Keratinocyte (primary cell): ENCODE measurements at regions not wholly inside any gene's neighbourhood (a gene's known extent, or its start where the extent isn't known, plus 50 kb on each side); places are given as distances from the start of the nearest gene placed in this dataset.

ENCODE experiments used
- DNase-seq: peaks from one replicate; pipeline ENCODE4 v3.0.0-alpha.2; 2011; ENCODE audit warnings: low read depth, missing footprints, low spot score
- FAIRE-seq: peaks from 2 replicates; lab custom pipeline; 2011; peaks lifted over from hg19 to GRCh38; lab: Jason Lieb, UNC
- H2AFZ ChIP-seq: 2 replicates; pipeline ENCODE4 v1.6.0; 2012; ENCODE audit warnings: low read length, control low read depth, inconsistent platforms; ENCODE audit not compliant: control insufficient read depth
- H3K27ac ChIP-seq: 2 replicates; pipeline ENCODE4 v1.5.1; 2011; ENCODE audit warnings: low read length; ENCODE audit not compliant: control insufficient read depth, insufficient read depth
- H3K27me3 ChIP-seq: 3 replicates; pipeline ENCODE4 v1.6.0; 2011; ENCODE audit warnings: low read length; ENCODE audit not compliant: control insufficient read depth, insufficient read depth; ENCODE audit errors: extremely low read depth
- H3K36me3 ChIP-seq, 2 experiments: 2 replicates in 1 of 2; 3 replicates in 1 of 2; pipeline ENCODE4 v1.5.1; 2011; ENCODE audit warnings: low read length in 2 of 2, mild to moderate bottlenecking in 1 of 2; ENCODE audit not compliant: control insufficient read depth in 2 of 2, insufficient read depth in 2 of 2; ENCODE audit errors: extremely low read depth in 1 of 2
- H3K4me1 ChIP-seq: 3 replicates; pipeline ENCODE4 v1.5.1; 2011; ENCODE audit warnings: low read length; ENCODE audit not compliant: control insufficient read depth, insufficient read depth; ENCODE audit errors: extremely low read depth
- H3K4me2 ChIP-seq: 3 replicates; pipeline ENCODE4 v1.6.0; 2011; ENCODE audit warnings: low read depth, low read length; ENCODE audit not compliant: control insufficient read depth, insufficient read depth; ENCODE audit errors: extremely low read depth
- H3K4me3 ChIP-seq, 3 experiments: fragments of 200-600 bp in 1 of 3; sonication (generic) in 1 of 3; 2 replicates in 2 of 3; 3 replicates in 1 of 3; pipeline ENCODE4 v1.5.1; 2011 to 2016; ENCODE audit warnings: low read length in 3 of 3, mild to moderate bottlenecking in 3 of 3, control low read depth in 2 of 3, inconsistent platforms in 1 of 3, low read depth in 1 of 3, mixed read lengths in 1 of 3, mixed run types in 1 of 3, moderate library complexity in 1 of 3; ENCODE audit not compliant: control insufficient read depth in 2 of 3, insufficient read depth in 2 of 3; ENCODE audit errors: extremely low read depth in 1 of 3
- H3K79me2 ChIP-seq: 2 replicates; pipeline ENCODE4 v1.6.0; 2012; ENCODE audit warnings: low read length; ENCODE audit not compliant: control insufficient read depth, insufficient read depth
- H3K9ac ChIP-seq: 3 replicates; pipeline ENCODE4 v1.6.0; 2011; ENCODE audit warnings: low read length; ENCODE audit not compliant: control insufficient read depth, insufficient read depth; ENCODE audit errors: extremely low read depth
- H3K9me1 ChIP-seq: 3 replicates; pipeline ENCODE4 v1.6.0; 2011; ENCODE audit warnings: low read length; ENCODE audit not compliant: control insufficient read depth, insufficient read depth; ENCODE audit errors: extremely low read depth
- H3K9me3 ChIP-seq: 2 replicates; pipeline ENCODE4 v1.5.1; 2012; ENCODE audit warnings: low read depth, low read length; ENCODE audit not compliant: control insufficient read depth
- H4K20me1 ChIP-seq: 3 replicates; pipeline ENCODE4 v1.6.0; 2011; ENCODE audit warnings: low read length; ENCODE audit not compliant: control insufficient read depth, insufficient read depth; ENCODE audit errors: extremely low read depth
- CTCF ChIP-seq, 3 experiments: IDR thresholded peaks in 1 of 3; conservative IDR thresholded peaks in 1 of 3; optimal IDR thresholded peaks in 1 of 3; 2 replicates in 2 of 3; 3 replicates in 1 of 3; pipeline versions ENCODE3 to v1.5.1; 2011; ENCODE audit warnings: low read length in 3 of 3, mild to moderate bottlenecking in 3 of 3, moderate library complexity in 2 of 3, control low read depth in 1 of 3, inconsistent platforms in 1 of 3; ENCODE audit not compliant: insufficient read depth in 2 of 3; ENCODE audit errors: extremely low read depth in 1 of 3
- EZH2 ChIP-seq: IDR thresholded peaks from one replicate; pipeline ENCODE4 v1.6.1; 2012; ENCODE audit warnings: inconsistent platforms, mild to moderate bottlenecking, low read length, moderate library complexity
- dilution Hi-C: fragments of 300-500 bp; cut with MboI; formaldehyde crosslinking; loops from one replicate; pipeline ENCODE4 v1.7.0; 2020; ENCODE audit warnings: low sequenced_read_pairs; ENCODE audit not compliant: extremely low pct_ligation_motif_present

DNA sequence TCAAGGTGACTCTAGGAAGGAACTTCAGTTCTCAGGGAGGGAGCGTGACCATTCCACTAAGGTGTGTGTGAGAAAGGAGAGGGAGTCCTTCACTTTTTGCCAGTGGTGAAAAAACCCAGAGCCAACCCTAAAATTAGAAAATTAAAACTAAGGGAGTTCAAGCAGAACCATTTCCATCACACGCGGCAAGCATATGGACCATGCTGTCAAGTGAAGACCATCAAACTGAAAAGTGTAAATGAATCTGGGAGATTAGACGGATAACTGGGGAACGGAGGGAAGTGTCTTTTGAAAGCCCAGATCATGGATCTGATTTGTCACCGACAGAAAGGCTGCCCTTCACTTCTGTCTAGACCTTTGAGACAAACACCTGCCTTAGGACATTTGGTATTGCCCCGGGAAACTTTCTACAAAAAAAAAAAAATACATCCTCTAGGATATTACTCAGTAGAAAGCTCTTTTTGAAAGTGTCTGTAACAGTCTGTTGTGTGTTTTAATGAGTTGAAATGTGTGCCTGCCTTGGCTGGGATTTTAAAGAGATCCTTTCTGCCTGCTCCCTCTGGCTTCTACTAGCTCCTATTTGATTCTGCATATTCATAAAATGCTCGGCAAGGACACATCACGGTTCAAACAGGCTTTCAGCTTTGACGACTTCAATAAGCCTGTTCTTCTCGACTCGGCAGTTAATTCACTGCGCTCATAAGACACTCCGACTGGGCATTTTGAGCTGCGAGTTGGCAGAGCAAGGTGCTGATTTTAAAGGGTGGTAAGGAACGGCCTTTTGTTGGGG is 81.4 kb upstream of the ERCC4 start:
- Histone ChIP-seq H3K4me2 (no peak overlapping the region), H3K79me2 (no peaks in the 10 kb centered on the region), H3K27ac (no peak overlapping the region), H4K20me1 (no peaks in the 10 kb centered on the region), H3K4me1 (no peaks in the 10 kb centered on the region), H3K36me3 (no peaks in the 10 kb centered on the region), H3K4me3 (no peak overlapping the region), H3K9ac (no peak overlapping the region), H3K9me3 (no peaks in the 10 kb centered on the region), H3K27me3 (no peaks in the 10 kb centered on the region), H2AFZ (no peak overlapping the region), H3K9me1 (no peaks in the 10 kb centered on the region)
- TF ChIP-seq CTCF (optimal IDR thresholded peaks at IDR 0.05 in 1 of 3, IDR thresholded peaks at IDR 0.05 in 1 of 3, conservative IDR thresholded peaks at IDR 0.05 in 1 of 3; ENCODE audit: extremely low read depth in 1 of 3, insufficient read depth in 2 of 3, low read length in 3 of 3) (no peak), EZH2 (no peak)
- FAIRE-seq (no peak), DNase-seq (no peak)
- dilution Hi-C loops, result no loop called here

DNA sequence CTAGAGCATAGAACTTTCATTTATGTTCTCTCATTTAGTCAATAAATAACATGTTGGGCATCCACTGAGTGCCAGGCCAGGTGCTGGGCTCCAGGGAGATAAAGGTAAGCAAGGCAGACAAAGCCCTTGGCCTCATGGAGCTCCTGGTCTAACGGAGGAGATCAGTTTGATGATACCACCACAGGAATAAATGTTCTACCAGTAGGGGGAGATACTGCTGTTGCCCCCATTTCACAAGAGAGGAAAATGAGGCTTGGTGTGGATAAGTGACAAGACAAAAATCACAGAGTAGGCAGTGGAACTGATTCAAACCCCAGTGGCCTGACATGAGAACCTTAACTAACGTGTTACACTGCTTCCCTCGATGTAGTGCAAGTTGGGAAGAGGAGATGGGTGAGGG is 80.4 kb upstream of the ERCC4 start:
- Histone ChIP-seq H3K4me1 (no peaks in the 10 kb centered on the region), H3K27me3 (no peaks in the 10 kb centered on the region), H3K4me2 (no peak overlapping the region), H3K9me3 (no peaks in the 10 kb centered on the region), H2AFZ (no peak overlapping the region), H3K9ac (no peak overlapping the region), H3K36me3 (no peaks in the 10 kb centered on the region), H4K20me1 (no peaks in the 10 kb centered on the region), H3K27ac (no peak overlapping the region), H3K4me3 (no peak overlapping the region), H3K79me2 (no peaks in the 10 kb centered on the region), H3K9me1 (no peaks in the 10 kb centered on the region)
- FAIRE-seq, result no peak
- dilution Hi-C loops, result no loop called here
- TF ChIP-seq EZH2 (no peak), CTCF (optimal IDR thresholded peaks at IDR 0.05 in 1 of 3, IDR thresholded peaks at IDR 0.05 in 1 of 3, conservative IDR thresholded peaks at IDR 0.05 in 1 of 3; ENCODE audit: extremely low read depth in 1 of 3, insufficient read depth in 2 of 3, low read length in 3 of 3) (no peak)
- DNase-seq, result no peak
